Right ventricle myocardium superior (tissue), 1 donor: ENCODE measurements at regions not wholly inside any gene's neighbourhood (a gene's known extent, or its start where the extent isn't known, plus 50 kb on each side); places are given as distances from the start of the nearest gene placed in this dataset.
"Not testable (repeated sequence)": the region's sequence is repeated elsewhere in the genome, so short reads cannot be mapped to it uniquely, and the experiment has no call there.

Experiments
- ATAC-seq: fragments of 200-7000 bp; cut with Tn5 transposase; one replicate; pipeline ENCODE4 v1.9.1; 2020; ENCODE audit warnings: mild to moderate bottlenecking; ENCODE audit not compliant: poor library complexity
- DNase-seq: peaks from one replicate; pipeline ENCODE4 v3.0.0-alpha.2; 2020
- intact Hi-C: fragments of 100-400 bp; cut with DNase I; formaldehyde crosslinking; loops from one replicate; pipeline ENCODE4 v1.11.2; 2022
- donor health status: DM: no; HTN: yes; CAD: no; lungs with severe emphysema.

DNA sequence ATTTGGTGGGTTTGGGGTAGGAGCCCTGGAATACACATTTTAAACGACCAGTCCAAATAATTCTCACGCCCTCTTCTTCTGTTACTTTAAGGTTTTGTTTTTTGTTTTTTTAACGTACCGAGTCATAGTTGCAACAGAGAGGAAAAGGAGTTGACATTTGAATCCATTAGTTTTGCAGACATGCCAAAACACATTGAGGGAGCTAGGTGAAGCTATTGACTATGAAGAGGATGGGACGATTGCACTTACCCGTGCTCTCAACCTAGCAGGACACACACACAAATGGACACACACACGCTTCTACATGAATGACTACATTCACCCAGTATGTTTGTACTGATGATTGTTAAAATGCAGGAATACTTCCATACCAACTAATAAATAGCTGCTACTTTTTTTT, 54.3 kb upstream of the CIT start:
- intact Hi-C loops = no loop called here
- ATAC-seq (no peak), DNase-seq (no peak)

DNA sequence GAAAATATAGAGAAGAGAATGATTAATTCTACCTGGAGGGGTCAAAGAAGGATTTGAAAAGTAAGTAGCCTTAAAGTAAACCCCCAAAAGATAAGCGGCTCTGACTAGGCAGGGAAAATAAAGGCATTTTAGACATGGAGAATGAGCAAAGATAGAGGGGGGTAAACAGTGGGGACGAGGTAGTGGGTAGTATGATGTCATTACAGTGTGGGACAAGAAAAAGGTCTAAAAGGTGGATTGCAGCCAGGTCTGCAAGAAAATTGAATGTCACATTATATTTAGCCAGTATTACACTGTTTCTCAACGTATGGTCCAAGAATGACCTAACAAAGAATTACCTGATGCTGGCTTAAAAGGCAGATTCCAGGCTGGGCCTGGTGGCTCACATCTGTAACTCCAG, 55.8 kb upstream of the CIT start:
- intact Hi-C loops = no loop called here
- DNase-seq = no peak
- ATAC-seq = no peak

DNA sequence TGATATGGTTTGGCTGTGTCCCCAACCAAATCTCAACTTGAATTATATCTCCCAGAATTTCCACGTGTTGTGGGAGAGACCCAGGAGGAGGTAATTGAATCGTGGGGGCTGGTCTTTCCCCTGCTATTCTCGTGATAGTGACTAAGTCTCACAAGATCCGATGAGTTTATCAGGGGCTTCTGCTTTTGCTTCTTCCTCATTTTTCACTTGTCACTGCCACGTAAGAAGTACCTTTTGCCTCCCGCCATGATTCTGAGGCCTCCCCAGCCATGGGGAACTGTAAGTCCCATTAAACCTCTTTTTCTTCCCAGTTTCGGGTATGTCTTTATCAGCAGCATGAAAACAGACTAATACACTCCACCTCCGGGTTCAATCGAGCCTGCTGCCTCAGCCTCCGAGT, 54.3 kb upstream of the BICDL1 start:
- ATAC-seq, intact Hi-C loops, DNase-seq: not testable (repeated sequence)

DNA sequence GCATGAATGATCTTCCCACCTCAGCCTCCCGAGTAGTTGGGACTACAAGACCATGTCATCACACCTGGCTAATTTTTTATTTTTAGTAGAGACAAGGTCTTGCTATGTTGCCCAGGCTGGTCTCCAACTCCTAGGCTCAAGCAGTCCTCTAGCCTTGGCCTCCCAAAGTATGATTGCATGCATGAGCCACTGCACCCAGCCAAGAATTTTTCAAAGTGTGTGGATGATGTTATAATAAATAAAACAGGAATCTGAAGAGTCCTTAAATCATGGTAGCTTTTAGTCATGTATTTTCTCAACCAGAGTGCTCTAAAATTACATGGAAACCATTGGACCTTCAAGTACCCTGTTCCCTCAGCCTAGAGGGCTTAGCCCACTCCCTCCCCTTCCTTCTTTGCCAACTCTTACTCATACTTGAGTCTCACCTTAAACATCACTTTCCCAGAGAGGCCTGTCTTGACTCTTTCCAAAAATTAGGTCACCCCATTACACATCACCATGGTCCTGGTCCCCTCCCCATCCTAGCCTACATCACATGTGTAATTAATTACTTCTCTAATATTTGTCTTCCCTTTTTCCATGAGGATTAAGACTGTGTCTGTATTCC, 52.2 kb upstream of the BICDL1 start:
- intact Hi-C loops = no loop called here
- ATAC-seq (no peak), DNase-seq (no peak)

DNA sequence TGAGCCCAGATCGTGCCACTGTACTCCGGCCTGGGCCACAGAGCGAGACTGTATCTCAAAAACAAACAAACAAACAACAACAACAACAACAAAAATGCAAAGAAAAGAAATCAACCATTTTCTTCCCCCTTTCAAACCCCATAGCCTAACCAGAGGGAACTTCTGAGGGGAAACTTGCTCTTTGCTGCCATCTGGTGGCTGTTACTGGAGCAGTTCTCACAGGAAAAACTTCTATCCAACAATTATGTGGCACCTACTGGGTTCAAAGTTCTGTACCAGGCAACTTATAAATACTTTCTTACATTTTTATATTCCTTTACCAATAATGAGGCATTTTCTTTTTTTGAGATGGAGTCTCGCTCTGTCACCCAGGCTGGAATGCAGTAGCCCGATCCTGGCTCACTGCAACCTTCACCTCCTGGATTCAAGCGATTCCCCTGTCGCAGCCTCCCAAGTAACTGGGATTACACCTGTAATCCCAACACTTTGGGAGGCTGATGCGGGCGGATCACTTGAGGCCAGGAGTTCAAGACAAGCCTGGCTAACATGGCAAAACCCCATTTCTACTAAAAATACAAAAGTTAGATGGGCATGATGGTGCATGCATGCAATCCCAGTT, 50.9 kb upstream of the BICDL1 start:
- intact Hi-C loops = no loop called here
- DNase-seq (no peak), ATAC-seq (peak; percentile 67)
